SU-DHL-6 (cell line): ENCODE measurements at regions not wholly inside any gene's neighbourhood (a gene's known extent, or its start where the extent isn't known, plus 50 kb on each side); places are given as distances from the start of the nearest gene placed in this dataset.

Experiments
- EZH2phosphoT487 ChIP-seq: fragments of 200-600 bp; sonication (generic), shearing (Covaris generic); conservative IDR thresholded peaks from 2 replicates; pipeline ENCODE4 v1.6.1; 2018; ENCODE audit warnings: mild to moderate bottlenecking, antibody characterized with exemption, low read length, moderate library complexity, mixed read lengths
- TF ChIP-seq, protein P1 (sequence below): fragments of 200-600 bp; sonication (generic); IDR thresholded peaks from one replicate; pipeline ENCODE4 v1.5.1; 2017; ENCODE audit warnings: antibody characterized with exemption, mild to moderate bottlenecking, low read length, moderate library complexity; ENCODE audit not compliant: insufficient read depth, poor library complexity, severe bottlenecking

DNA sequence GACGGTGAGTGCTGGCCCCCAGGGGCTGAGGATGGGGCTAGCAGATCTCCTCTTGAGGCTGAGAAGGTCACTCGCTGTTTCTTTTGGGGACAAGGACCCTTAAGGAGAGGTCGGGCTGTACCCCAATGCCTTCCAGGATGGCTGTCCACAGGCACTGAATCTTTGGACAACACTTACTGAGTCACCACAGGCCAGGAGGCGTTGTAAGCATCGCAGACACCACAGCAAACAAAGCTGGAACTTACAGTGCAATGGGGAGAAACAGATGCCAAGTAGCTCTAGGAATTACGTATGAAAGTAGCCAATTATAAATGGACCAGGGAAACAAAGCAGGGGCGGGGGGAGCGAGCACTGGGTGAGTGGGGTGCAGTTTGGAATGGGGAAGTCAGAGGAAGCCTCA is 219.8 kb downstream of the GLI2 start:
- TF ChIP-seq, protein P1, sequence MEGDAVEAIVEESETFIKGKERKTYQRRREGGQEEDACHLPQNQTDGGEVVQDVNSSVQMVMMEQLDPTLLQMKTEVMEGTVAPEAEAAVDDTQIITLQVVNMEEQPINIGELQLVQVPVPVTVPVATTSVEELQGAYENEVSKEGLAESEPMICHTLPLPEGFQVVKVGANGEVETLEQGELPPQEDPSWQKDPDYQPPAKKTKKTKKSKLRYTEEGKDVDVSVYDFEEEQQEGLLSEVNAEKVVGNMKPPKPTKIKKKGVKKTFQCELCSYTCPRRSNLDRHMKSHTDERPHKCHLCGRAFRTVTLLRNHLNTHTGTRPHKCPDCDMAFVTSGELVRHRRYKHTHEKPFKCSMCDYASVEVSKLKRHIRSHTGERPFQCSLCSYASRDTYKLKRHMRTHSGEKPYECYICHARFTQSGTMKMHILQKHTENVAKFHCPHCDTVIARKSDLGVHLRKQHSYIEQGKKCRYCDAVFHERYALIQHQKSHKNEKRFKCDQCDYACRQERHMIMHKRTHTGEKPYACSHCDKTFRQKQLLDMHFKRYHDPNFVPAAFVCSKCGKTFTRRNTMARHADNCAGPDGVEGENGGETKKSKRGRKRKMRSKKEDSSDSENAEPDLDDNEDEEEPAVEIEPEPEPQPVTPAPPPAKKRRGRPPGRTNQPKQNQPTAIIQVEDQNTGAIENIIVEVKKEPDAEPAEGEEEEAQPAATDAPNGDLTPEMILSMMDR = no peak
- no peak for TF ChIP-seq EZH2phosphoT487
